Uterus (tissue), 3 donors: ENCODE measurements at regions not wholly inside any gene's neighbourhood (a gene's known extent, or its start where the extent isn't known, plus 50 kb on each side); places are given as distances from the start of the nearest gene placed in this dataset.

Experiments used
- DNase-seq, 2 donors: peaks; one replicate each; pipeline ENCODE4 v3.0.0-alpha.2; 2019 to 2020
- H3K27ac ChIP-seq, 2 donors: fragments of 200-600 bp; sonication (generic); 1 replicate in 1 of 2; 2 replicates in 1 of 2; pipeline ENCODE4 v1.5.1; 2016 to 2018
- H3K27me3 ChIP-seq, 2 donors: fragments of 200-600 bp; sonication (generic); one replicate each; pipeline ENCODE4 v1.5.1; 2018 to 2019; ENCODE audit warnings: control low read depth in 1 of 2
- H3K36me3 ChIP-seq, 2 donors: fragments of 200-600 bp; sonication (generic); one replicate each; pipeline ENCODE4 v1.5.1; 2019; ENCODE audit warnings: control low read depth in 1 of 2
- H3K4me1 ChIP-seq, 2 donors: fragments of 200-600 bp; sonication (generic); one replicate each; pipeline ENCODE4 v1.5.1; 2018 to 2019; ENCODE audit warnings: control low read depth in 1 of 2
- H3K4me3 ChIP-seq, 2 donors: fragments of 200-600 bp; sonication (generic); 1 replicate in 1 of 2; 2 replicates in 1 of 2; pipeline ENCODE4 v1.5.1; 2018 to 2019; ENCODE audit warnings: mild to moderate bottlenecking in 1 of 2
- H3K9me3 ChIP-seq, 2 donors: fragments of 200-600 bp; sonication (generic); one replicate each; pipeline ENCODE4 v1.5.1; 2019; ENCODE audit warnings: control low read depth in 1 of 2
- CTCF ChIP-seq, 4 experiments: fragments of 200-600 bp in 2 of 4; fragments of 450-650 bp in 2 of 4; sonication (generic) in 2 of 4; IDR thresholded peaks; one replicate each; pipeline ENCODE4 v1.5.1; 2016 to 2019; ENCODE audit warnings: antibody characterized with exemption in 4 of 4, mild to moderate bottlenecking in 2 of 4, moderate library complexity in 1 of 4
- POLR2A ChIP-seq, 2 donors: fragments of 450-650 bp; IDR thresholded peaks; one replicate each; pipeline ENCODE4 v1.6.1; 2016; ENCODE audit warnings: antibody characterized with exemption in 2 of 2, mild to moderate bottlenecking in 1 of 2, moderate library complexity in 1 of 2
- intact Hi-C: fragments of 100-400 bp; cut with DNase I; formaldehyde crosslinking; loops from one replicate; pipeline ENCODE4 v1.15.1; 2023; ENCODE audit warnings: low total_unique reads
- donor health status: DM: yes; HTN: yes; CAD: no.

DNA sequence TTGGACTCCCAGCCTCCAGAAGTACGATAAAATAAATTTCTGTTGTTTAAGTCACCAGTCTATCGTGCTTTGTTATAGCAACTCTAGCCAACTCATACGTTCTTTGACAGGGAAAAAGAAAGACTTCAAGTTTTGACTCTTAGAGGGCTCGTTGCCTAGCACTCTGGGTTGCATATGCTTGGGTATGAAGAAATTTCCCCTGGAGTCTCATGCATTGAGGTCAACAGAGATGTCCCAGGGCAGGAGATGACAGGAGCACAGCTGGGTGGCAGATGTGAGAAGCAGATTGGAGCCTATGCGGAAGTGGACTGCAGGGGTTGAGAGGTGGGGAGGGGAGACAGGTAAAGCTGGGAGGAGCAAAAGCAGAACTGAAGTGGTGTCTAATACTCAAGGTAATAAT is 63.3 kb upstream of the JAZF1 start:
- TF ChIP-seq POLR2A (IDR thresholded peaks at IDR 0.05) (no peak), CTCF (IDR thresholded peaks at IDR 0.05) (no peak)
- H3K4me1 ChIP-seq: no peaks in the 10 kb centered on the region
- DNase-seq: no peak
- no peak overlapping the region for H3K27ac ChIP-seq
- H3K36me3 ChIP-seq: no peaks in the 10 kb centered on the region
- intact Hi-C loops: no loop called here
- H3K9me3 ChIP-seq: no peaks in the 10 kb centered on the region
- no peak overlapping the region for H3K4me3 ChIP-seq
- H3K27me3 ChIP-seq: no peaks in the 10 kb centered on the region

DNA sequence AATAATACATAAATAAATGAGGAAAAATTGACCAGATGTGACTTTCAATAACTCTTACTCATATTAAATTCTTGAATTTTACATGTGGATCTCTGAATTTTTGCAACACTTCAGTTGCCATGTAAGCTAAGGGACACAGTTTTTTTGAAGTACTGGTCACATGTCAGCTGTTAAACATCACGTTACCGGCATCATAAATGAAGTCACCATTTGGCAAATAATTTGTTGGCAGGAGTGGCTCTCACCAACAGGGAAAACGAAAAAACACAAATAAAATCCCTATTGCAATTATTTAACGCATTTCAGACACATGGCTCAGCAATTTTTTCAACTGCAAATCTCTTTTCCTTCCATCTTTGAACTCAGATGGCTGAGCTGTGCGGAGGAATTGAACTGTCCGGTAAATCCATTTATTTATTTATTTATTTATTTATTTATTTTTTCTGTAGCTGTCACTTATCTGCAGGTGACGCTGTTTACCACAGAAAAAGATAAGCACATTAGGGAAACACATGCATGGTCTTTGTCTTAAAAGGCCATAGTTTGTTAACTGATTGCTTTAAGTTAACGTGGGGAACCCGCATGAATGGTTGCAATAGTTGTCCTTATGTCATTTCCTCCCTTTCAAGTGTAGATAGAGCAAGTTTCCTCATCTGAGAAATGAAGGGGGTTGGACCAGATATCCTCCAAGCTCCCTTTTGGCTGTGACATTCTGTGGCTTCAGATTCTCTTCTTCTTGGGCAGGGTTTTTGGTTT is 64.7 kb upstream of the JAZF1 start:
- H3K27me3 ChIP-seq: no peaks in the 10 kb centered on the region
- no peak for DNase-seq
- H3K9me3 ChIP-seq: no peaks in the 10 kb centered on the region
- TF ChIP-seq CTCF (IDR thresholded peaks at IDR 0.05) (no peak), POLR2A (IDR thresholded peaks at IDR 0.05) (no peak)
- H3K4me1 ChIP-seq: no peaks in the 10 kb centered on the region
- no peak overlapping the region for H3K27ac ChIP-seq
- H3K36me3 ChIP-seq: no peaks in the 10 kb centered on the region
- no peak overlapping the region for H3K4me3 ChIP-seq
- intact Hi-C loops: no loop called here

- intact Hi-C loops: no loop called here
- no peaks in the 10 kb centered on the region for H3K4me1 ChIP-seq
These were observed 66.4 kb upstream of the JAZF1 start for GRCh38 chr7:28246921-28247461.

DNA sequence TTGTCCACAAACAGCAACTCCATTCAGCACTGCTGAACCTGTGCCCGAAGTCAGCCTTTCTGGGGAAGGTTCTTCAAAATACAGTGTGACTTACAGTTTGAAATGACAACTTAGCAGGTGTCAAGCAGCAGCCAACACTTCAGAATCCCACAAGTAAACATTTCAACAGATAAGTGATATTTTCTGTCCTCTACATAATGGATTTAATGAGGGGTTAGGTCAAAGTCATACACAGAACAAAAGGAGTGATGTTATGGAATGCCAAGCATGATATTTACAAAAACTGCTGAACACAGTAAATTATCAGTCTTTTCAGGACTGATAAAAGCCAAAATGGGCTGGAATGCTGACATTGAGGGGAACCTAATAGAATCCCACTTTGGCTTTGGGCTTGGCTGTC is 77.6 kb upstream of the JAZF1 start:
- no peak overlapping the region for H3K27ac ChIP-seq
- no peaks in the 10 kb centered on the region for H3K27me3 ChIP-seq
- no peak for DNase-seq
- H3K4me1 ChIP-seq: no peaks in the 10 kb centered on the region
- no peaks in the 10 kb centered on the region for H3K9me3 ChIP-seq
- intact Hi-C loops: no loop called here
- H3K36me3 ChIP-seq: no peaks in the 10 kb centered on the region
- TF ChIP-seq POLR2A (IDR thresholded peaks at IDR 0.05) (no peak), CTCF (IDR thresholded peaks at IDR 0.05) (no peak)
- no peak overlapping the region for H3K4me3 ChIP-seq

More at GRCh38 chr7:28246921-28247461, 66.4 kb upstream of the JAZF1 start:
- Histone ChIP-seq H3K27me3 (no peaks in the 10 kb centered on the region), H3K4me3 (no peak overlapping the region), H3K9me3 (no peaks in the 10 kb centered on the region), H3K36me3 (no peaks in the 10 kb centered on the region), H3K27ac (no peak overlapping the region)
- DNase-seq: peak in 1 of 2 donors; percentile 15
- TF ChIP-seq POLR2A (IDR thresholded peaks at IDR 0.05) (no peak), CTCF (IDR thresholded peaks at IDR 0.05) (no peak)

DNA sequence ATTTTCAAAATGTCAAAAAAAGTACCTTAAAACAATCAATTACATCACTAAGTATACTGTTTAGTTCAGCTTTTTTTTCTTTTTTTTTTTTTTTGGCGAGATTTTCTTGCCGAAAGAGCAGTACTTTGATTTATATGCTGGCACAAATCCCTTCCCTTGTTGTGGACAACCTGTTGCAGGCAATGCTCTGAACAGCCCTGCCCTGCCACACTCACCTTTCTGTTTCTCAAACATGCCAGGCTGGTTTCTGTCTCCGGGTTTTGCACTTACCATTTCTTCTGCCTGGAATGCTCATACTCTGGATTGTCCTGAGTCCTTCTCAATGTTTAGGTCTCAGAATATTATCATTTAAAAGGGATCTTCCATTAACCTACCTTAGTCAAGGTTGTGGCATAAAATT is 80.4 kb upstream of the JAZF1 start:
- H3K4me3 ChIP-seq: no peak overlapping the region
- no peak overlapping the region for H3K27ac ChIP-seq
- no peak for TF ChIP-seq POLR2A (IDR thresholded peaks at IDR 0.05)
- no peak for TF ChIP-seq CTCF (IDR thresholded peaks at IDR 0.05)

More for the DNA sequence above, 80.4 kb upstream of the JAZF1 start:
- Histone ChIP-seq H3K9me3 (no peaks in the 10 kb centered on the region), H3K4me1 (no peaks in the 10 kb centered on the region), H3K27me3 (no peaks in the 10 kb centered on the region), H3K36me3 (no peaks in the 10 kb centered on the region)
- intact Hi-C loops: no loop called here
- DNase-seq: no peak
